ENCODE measurements at regions not wholly inside any gene's neighbourhood (a gene's known extent, or its start where the extent isn't known, plus 50 kb on each side); places are given as distances from the start of the nearest gene placed in this dataset.
A peak's percentile ranks its signal among the peaks of the same experiment; 100 is the strongest.

DNA sequence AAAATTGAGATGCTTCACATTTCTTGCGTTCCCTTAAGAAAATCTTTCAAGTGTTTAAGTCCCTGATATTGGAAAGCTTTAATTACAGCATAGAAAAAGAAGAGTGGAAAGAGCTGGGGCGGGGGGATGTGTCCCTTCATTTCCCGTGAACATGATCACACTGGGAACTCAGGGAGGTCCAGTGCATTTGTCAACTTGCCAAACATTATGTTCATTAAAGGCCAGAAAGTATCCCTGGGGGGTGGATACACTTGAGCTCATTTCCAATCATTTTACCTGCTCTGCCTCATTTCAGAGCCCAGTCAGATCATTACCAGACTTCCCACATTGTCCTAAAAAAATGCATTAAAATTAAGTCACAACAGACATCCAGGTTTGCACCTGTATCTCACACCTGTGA, 123.6 kb upstream of the KCNJ15 start:
- Histone ChIP-seq H4K20me1 (ENCODE audit: insufficient read depth) (no peaks in the 10 kb centered on the region), H2AFZ (no peak overlapping the region), H3K27ac (no peak overlapping the region), H3K9ac (no peak overlapping the region), H3K36me3 (ENCODE audit: low read depth) (no peaks in the 10 kb centered on the region), H3K79me2 (ENCODE audit: insufficient read depth) (no peaks in the 10 kb centered on the region), H3K4me3 (no peak overlapping the region), H3K9me2 (ENCODE audit: insufficient read depth) (no peaks in the 10 kb centered on the region), H3K27me3 (replicated peaks; ENCODE audit: insufficient read depth) (no peaks in the 10 kb centered on the region; the same call in 1 of the 2 replicates), H3K4me2 (ENCODE audit: unreplicated experiment) (no peak overlapping the region), H3F3A (ENCODE audit: insufficient read depth) (peaks cover 7% of the 10 kb centered on the region; the same call in 1 of the 2 replicates), H3K4me1 (ENCODE audit: insufficient read depth) (peaks cover 12% of the 10 kb centered on the region), H3K9me3 (ENCODE audit: low read depth) (no peaks in the 10 kb centered on the region)
- 76 to 82% methylated on average over 3 of the region's 3 CpGs for WGBS, 2 experiments (ENCODE audit: low coverage in 1 of 2, low lambda C conversion rate in 2 of 2, missing lambda C conversion rate in 2 of 2)
- in situ Hi-C loops (cut with MboI) = no loop called here
- no peak for TF ChIP-seq EZH2 (IDR thresholded peaks at IDR 0.05; ENCODE audit: insufficient read depth, poor library complexity, severe bottlenecking)
- TF ChIP-seq EZH2phosphoT487 (IDR thresholded peaks at IDR 0.05; ENCODE audit: insufficient read depth, low read depth) = no peak
- no peak for DNase-seq

DNA sequence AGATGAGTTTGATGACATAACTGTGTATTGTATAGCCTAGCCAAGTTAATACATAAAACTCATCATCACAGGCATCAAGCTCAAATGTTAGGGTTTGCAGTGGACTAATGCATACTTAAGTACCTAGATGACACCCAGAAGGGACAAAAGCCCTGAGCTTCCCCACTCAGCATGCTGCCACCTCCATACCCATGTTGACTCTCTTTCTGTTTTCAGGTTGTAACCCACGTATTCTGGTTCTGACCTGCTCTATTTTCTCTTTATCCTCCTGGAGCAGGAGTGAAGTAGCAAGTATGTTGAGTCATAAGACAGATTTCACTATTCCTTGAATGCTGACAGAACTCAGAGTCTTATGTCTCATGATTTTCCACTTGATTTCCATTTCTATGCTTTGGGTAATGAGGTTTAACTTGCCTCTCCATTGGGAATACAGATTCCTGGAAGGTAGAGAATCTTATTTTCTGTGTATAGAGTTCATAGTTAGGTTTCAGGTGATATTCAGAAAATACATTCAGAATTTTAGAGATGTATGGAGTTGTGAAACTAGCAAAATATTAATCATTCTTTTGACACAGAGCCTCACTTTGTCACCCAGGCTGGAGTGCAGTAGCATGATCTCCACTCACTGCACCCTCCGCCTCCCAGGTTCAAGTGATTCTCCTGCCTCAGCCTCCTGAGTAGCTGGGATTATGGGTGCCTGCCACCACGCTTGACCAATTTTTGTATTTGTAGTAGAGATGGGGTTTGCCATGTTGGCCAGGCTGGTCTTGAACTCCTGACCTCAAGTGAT, 122.5 kb upstream of the KCNJ15 start:
- no peak for TF ChIP-seq EZH2 (IDR thresholded peaks at IDR 0.05; ENCODE audit: insufficient read depth, poor library complexity, severe bottlenecking)
- no peak for TF ChIP-seq EZH2phosphoT487 (IDR thresholded peaks at IDR 0.05; ENCODE audit: insufficient read depth, low read depth)
- in situ Hi-C loops (cut with MboI) = no loop called here
- Histone ChIP-seq H3K36me3 (ENCODE audit: low read depth) (no peaks in the 10 kb centered on the region), H3K4me1 (ENCODE audit: insufficient read depth) (peaks cover 21% of the 10 kb centered on the region), H3K79me2 (ENCODE audit: insufficient read depth) (no peaks in the 10 kb centered on the region), H3K9me2 (ENCODE audit: insufficient read depth) (no peaks in the 10 kb centered on the region), H3K27me3 (replicated peaks; ENCODE audit: insufficient read depth) (no peaks in the 10 kb centered on the region; the same call in 1 of the 2 replicates), H2AFZ (no peak overlapping the region), H3F3A (ENCODE audit: insufficient read depth) (peaks cover 11% of the 10 kb centered on the region; the same call in 1 of the 2 replicates), H3K4me3 (no peak overlapping the region), H3K27ac (no peak overlapping the region), H3K9me3 (ENCODE audit: low read depth) (no peaks in the 10 kb centered on the region), H4K20me1 (ENCODE audit: insufficient read depth) (no peaks in the 10 kb centered on the region), H3K9ac (no peak overlapping the region), H3K4me2 (ENCODE audit: unreplicated experiment) (no peak overlapping the region)
- peak; percentile 17 for DNase-seq
- 80 to 83% methylated on average over 3 of the region's 3 CpGs for WGBS, 2 experiments (ENCODE audit: low coverage in 1 of 2, low lambda C conversion rate in 2 of 2, missing lambda C conversion rate in 2 of 2)

DNA sequence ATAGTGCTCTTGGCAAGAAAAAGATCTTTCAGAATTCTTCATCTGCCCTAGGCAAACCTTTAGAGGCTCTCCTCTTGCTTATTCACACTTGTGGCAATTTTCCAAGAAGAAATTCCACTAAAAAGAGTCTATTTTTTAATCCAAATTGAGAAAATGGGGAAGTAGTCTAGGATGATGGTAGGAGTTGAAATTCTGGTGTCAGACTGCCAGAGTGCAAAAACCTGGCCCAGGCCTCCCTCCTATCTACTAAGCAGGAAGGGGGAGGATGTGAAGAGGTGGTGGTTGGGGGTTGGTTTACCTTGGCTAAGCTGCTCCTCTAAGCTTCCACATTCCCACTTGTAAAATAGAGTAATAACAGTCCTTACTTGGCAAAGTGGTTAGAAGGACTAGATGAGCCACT, 120.6 kb upstream of the KCNJ15 start:
- H3K4me2 ChIP-seq (ENCODE audit: unreplicated experiment) = no peak overlapping the region
- no peak overlapping the region; the same call in 1 of the 2 replicates for H3K27ac ChIP-seq
- TF ChIP-seq EZH2phosphoT487 (IDR thresholded peaks at IDR 0.05; ENCODE audit: insufficient read depth, low read depth) = no peak
- TF ChIP-seq EZH2 (IDR thresholded peaks at IDR 0.05; ENCODE audit: insufficient read depth, poor library complexity, severe bottlenecking) = no peak
- H2AFZ ChIP-seq = no peak overlapping the region
- no peak overlapping the region for H3K4me3 ChIP-seq
- no peak overlapping the region for H3K9ac ChIP-seq
- no peaks in the 10 kb centered on the region for H3K36me3 ChIP-seq (ENCODE audit: low read depth)
- H3K4me1 ChIP-seq (ENCODE audit: insufficient read depth) = peaks cover 37% of the 10 kb centered on the region
- H3K9me3 ChIP-seq (ENCODE audit: low read depth) = no peaks in the 10 kb centered on the region
- H3K9me2 ChIP-seq (ENCODE audit: insufficient read depth) = no peaks in the 10 kb centered on the region
- no peaks in the 10 kb centered on the region for H4K20me1 ChIP-seq (ENCODE audit: insufficient read depth)
- DNase-seq = peak; percentile 73
- in situ Hi-C loops (cut with MboI) = no loop called here
- peaks cover 26% of the 10 kb centered on the region; the same call in 1 of the 2 replicates for H3F3A ChIP-seq (ENCODE audit: insufficient read depth)
- no peaks in the 10 kb centered on the region; the same call in 1 of the 2 replicates for H3K27me3 ChIP-seq (replicated peaks; ENCODE audit: insufficient read depth)
- H3K79me2 ChIP-seq (ENCODE audit: insufficient read depth) = no peaks in the 10 kb centered on the region

DNA sequence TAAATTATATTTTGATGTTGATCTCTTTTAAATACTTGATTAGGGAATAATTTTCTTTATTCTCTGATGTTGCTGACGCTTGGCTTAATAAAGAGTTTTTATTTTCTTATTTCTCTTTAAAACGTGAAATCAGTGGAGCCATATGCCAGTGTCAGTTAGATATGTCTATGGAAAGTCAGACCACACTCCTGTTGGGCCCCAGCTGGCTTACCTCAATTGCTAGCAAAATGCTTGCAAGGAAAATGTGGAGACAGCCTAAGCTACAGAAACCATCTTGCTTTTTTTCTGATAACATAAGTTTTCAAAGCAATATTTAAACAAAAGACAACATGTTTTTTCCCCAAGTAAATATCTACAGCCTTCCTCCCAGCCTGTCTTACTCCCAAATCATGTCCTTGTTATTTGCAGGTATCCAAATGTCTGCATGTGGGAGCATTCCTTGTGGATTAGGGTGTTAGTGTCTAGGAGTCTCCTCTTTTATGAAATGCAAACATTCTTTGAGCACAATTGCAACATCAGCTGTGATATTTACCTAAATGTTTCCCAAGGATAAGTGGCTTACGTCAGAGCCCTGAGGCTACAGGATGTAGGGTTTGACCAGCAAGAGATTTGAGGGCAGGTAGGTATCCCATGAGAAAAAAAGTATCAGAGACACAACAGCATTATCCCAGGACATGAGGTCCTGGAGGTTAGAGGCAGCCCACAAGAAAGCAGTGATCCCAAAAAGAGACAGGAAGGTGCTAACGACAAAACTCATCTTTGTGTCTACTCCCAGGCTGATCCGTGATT, 117.2 kb upstream of the KCNJ15 start:
- Histone ChIP-seq H4K20me1 (ENCODE audit: insufficient read depth) (no peaks in the 10 kb centered on the region), H3K4me3 (no peak overlapping the region), H3F3A (ENCODE audit: insufficient read depth) (peaks cover 26% of the 10 kb centered on the region; the same call in 1 of the 2 replicates), H3K79me2 (ENCODE audit: insufficient read depth) (no peaks in the 10 kb centered on the region), H2AFZ (no peak overlapping the region), H3K9me3 (ENCODE audit: low read depth) (no peaks in the 10 kb centered on the region), H3K9me2 (ENCODE audit: insufficient read depth) (no peaks in the 10 kb centered on the region), H3K36me3 (ENCODE audit: low read depth) (no peaks in the 10 kb centered on the region), H3K4me1 (ENCODE audit: insufficient read depth) (peaks cover 37% of the 10 kb centered on the region), H3K27me3 (replicated peaks; ENCODE audit: insufficient read depth) (no peaks in the 10 kb centered on the region), H3K9ac (no peak overlapping the region), H3K27ac (peak overlapping the region; percentile 22), H3K4me2 (ENCODE audit: unreplicated experiment) (no peak overlapping the region)
- in situ Hi-C loops (cut with MboI) = no loop called here
- TF ChIP-seq EZH2 (IDR thresholded peaks at IDR 0.05; ENCODE audit: insufficient read depth, poor library complexity, severe bottlenecking) (no peak), EZH2phosphoT487 (IDR thresholded peaks at IDR 0.05; ENCODE audit: insufficient read depth, low read depth) (no peak)
- DNase-seq = peak; percentile 58
- 62 to 64% methylated on average over 5 of the region's 5 CpGs for WGBS, 2 experiments (ENCODE audit: low coverage in 1 of 2, low lambda C conversion rate in 2 of 2, missing lambda C conversion rate in 2 of 2)
